CD4-positive, alpha-beta T cell treated with Interleukin-4 for 1 hour (primary cell): ENCODE measurements at regions not wholly inside any gene's neighbourhood (a gene's known extent, or its start where the extent isn't known, plus 50 kb on each side); places are given as distances from the start of the nearest gene placed in this dataset.

ENCODE experiments used
- DNase-seq, 2 donors: peaks; one replicate each; pipeline ENCODE4 v3.0.0-alpha.2; 2020 to 2022

GRCh38 chr16:64638766-64639165 lies 483.1 kb downstream of the CDH11 start:
- no peak for DNase-seq

DNA sequence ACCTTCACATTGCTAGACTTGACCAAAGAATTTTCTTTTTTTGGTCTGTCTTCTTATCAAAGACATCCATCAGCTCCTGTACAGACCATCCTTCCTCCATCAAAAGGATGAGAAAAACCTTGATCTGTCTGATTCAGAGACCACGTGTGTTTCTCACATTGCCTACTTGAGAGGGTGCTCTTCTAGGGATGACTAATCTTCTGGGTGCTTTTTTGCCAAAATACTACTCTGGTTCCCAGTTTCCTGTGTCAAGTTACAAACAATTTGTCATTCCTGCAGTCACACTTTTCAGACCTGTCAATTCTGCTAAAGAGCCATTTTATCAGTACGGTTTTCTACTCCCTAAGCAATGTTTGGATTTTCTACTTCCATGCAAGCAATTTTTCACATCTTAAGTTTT lies 492.2 kb downstream of the CDH11 start:
- DNase-seq: no peak

- DNase-seq: no peak
These were observed 494.1 kb downstream of the CDH11 start for GRCh38 chr16:64627781-64628180.

DNA sequence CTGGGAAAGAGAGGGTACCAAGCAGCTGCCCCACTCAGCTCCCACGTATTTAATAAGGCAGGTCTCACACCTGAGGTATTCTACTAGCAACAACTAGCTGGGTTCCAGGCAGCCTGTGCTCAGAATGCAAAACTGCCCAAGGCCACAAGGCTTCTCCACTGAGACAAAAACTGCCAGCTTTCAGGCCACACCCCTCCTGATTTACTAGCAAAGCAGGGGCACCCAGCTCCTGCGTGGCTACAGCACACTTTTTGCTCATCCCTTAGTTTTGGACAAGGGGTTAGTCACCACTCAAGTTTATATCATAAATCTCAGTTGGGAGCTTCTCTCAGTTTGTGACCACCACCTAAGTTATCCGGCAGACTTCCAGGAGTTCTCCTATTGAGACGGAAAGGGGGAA lies 494.6 kb downstream of the CDH11 start:
- no peak for DNase-seq

DNA sequence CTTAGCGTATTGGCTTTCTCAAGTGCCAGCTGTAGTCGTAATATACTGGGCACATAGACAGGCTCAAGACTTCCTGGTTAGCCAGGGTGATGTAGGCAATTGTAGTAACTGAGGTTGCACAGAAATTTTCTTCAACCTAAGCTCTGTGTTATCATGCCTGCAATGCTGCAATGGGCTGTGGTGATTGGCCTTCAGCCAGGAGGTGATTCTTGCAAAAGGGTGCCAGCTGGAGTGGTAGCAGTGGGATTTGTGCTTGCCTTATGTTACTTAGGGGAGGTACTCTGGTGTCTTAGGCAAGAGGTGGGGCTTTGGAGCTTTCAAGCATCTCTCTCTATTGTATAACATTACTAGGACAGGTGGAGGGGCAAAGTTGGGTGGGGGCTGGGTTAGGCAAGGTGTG lies 495.1 kb downstream of the CDH11 start:
- DNase-seq: no peak

DNA sequence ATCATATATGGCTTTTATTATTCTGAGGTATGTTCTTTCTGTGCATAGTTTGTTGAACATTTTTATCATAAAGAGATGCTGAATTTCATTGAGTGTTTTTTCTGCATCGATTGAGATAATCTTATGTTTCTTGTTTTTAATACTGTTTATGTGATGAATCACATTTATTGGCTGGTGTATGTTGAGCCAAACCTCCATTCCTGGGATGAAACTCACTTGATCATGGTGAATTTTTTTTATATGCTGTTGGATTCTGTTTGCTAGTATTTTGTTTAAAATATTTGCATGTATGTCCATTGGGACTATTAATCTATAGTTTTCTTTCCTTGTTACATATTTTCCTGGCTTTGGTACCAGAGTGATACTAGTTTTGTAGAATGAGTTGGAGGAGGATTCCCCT lies 500.2 kb downstream of the CDH11 start:
- no peak for DNase-seq

DNA sequence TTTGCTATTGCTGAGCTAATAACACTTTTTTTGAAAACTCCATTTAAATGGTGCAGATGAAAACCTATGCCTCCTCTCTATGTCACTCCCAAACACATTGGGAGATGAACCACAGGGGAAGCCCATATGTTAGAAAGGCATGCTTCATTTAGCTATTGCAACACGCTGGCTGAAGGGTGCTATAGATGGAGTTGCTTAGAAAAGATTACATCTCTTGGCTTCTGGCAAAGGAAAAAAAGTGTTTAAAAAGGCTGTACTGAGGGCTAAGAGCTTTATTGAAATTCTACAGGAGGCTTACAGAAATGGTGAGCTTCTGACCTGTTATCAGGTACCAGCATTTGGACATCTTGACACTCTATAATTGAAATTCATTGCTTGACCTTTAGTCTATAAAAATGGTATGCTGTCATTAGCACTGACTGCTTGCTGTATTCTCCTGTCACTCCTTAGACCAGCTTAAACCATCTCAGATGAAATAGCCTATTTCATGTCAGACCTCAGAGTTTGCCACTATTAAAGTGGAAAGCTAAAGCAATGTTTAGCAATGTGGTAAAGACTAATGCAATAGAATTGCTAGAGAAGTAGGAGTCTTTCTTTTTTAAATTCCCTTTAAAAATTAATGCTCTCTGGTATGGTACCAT lies 503.9 kb downstream of the CDH11 start:
- DNase-seq: no peak

DNA sequence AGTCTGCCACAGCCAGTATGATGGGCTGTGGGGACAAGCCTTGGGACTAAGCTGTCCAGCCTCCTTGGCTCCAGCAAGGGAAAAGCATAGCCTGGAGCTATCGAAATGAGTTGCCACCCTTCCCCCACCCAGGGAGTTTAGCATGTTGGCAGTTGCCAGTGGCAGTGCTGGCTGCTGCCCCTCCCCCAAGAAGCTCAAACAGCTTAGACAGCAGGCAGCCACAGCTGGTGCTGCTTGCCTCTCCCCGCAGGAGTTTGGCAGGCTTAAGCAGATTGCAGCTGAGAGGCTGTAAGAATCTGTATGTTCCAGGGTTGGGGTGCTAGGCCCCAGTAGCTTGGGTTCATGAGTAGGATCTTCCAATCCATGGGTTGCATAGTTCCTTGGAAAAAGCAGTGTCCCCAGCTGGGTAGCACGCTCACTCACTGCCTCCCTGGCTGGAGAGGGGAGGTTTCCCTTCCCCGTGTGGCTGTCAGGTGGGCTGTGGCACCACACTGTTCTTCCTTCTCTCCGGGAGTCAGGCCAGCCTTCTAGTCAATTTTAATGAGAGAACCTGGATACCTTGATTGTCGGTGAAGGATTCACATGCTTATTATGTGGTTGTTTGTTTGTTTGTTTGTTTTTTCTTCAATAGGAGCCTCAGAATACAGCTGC lies 506.1 kb downstream of the CDH11 start:
- DNase-seq: no peak

DNA sequence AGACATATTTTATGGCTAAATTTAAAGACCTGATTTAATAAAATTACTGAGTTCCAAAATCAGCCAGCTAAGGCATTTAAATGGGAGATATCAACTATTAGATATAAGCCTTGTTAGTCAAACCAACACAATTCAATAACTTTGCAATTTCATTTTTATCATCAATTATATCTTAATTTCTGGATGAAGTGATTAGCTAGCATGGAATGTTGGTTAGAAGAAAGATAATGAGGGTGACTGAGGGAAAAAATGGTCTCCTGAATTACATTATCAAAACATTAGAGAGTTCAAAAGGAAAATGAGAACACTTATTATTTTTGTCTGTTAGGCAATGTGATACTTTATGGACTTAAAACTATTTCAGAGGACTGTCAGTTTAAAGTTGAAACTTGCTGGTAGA lies 525.7 kb downstream of the CDH11 start:
- DNase-seq: no peak

DNA sequence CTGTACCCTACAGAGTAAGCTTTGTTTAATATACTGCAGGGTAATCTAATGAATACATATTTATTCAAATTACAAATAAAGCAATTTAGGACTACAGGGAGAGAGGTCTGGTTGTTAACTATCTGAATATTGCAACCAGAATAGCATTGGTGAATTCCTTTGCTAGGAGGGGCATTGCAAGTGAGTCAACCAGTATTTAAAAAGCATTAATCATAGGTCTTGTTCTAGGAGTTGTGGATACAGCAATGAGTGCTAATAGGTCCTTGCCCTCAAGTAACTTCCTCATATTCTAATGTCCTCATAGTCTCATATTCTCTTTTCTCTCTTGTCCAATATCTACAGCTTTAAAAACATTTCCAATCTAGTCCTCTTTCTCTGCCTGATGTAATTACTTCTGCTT lies 531.4 kb downstream of the CDH11 start:
- no peak for DNase-seq

GRCh38 chr16:64589836-64590235 lies 532.0 kb downstream of the CDH11 start:
- no peak for DNase-seq

DNA sequence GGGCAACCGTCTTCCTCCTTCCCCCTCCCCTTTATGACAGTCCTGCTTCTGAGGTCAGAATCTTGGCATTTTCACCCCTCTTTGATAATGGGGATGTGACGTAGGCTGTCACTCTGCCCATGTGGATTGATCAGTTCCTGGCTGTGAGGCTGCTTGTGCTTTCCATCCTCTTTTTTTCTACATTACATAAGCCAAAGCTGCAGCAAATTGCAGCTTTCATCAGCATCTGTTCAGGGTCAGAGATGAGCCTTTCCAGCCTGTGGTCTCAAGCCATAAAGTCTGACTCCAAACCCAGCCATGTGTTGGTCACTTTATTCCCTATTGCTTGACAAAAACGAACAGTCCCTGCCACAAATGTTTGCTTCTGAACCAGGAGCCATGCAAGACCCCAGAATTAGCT lies 535.1 kb downstream of the CDH11 start:
- no peak for DNase-seq

- DNase-seq: no peak
These were observed 536.5 kb downstream of the CDH11 start for GRCh38 chr16:64585367-64585766.

- DNase-seq: no peak
These were observed 541.3 kb downstream of the CDH11 start for GRCh38 chr16:64580558-64580957.

GRCh38 chr16:64579712-64580111 lies 542.2 kb downstream of the CDH11 start:
- DNase-seq: no peak

GRCh38 chr16:64545768-64546167 lies 576.1 kb downstream of the CDH11 start:
- DNase-seq: no peak

GRCh38 chr16:64544859-64545258 lies 577.0 kb downstream of the CDH11 start:
- DNase-seq: no peak

- no peak for DNase-seq
These were observed 578.4 kb downstream of the CDH11 start for GRCh38 chr16:64543441-64543840.

- no peak for DNase-seq
These were observed 578.8 kb downstream of the CDH11 start for GRCh38 chr16:64543031-64543430.

DNA sequence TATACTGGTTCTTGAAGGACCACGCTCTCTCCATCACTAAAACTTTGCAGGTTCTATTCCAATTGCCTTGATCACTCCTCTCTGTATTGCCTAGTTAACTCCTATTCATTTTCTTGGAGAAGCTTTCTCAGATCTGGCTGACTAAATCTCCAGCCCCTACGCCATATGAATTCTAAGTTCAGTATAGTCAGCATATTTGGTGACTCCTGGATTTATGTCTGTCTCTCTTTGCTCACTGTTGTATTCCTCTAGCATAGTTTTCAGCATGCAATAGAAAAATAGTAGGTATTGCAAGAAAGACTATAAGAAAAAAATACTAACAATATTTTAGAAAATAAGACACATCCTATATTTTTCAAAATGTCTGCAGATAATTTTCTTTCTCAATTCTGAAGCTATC lies 579.7 kb downstream of the CDH11 start:
- DNase-seq: no peak

- DNase-seq: no peak
These were observed 580.2 kb downstream of the CDH11 start for GRCh38 chr16:64541621-64542020.

DNA sequence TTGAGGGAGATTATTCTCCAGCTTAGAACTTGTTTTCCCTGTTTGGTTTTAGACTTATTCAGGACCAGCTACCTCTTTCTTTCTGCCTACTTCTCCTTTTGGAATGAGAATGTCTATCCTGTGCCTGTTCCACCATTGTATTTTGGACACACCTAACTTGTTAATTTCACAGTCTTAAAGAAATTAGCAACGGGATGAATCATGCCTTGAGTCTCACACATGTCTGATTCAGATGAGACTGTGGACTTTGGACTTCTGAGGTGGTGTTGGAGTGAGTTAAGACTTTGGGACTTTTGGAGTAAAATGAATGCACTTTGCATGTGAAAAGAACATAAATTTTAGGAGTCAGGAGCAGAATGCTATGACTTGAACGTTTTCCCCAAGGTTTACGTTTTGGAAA lies 581.4 kb downstream of the CDH11 start:
- no peak for DNase-seq

DNA sequence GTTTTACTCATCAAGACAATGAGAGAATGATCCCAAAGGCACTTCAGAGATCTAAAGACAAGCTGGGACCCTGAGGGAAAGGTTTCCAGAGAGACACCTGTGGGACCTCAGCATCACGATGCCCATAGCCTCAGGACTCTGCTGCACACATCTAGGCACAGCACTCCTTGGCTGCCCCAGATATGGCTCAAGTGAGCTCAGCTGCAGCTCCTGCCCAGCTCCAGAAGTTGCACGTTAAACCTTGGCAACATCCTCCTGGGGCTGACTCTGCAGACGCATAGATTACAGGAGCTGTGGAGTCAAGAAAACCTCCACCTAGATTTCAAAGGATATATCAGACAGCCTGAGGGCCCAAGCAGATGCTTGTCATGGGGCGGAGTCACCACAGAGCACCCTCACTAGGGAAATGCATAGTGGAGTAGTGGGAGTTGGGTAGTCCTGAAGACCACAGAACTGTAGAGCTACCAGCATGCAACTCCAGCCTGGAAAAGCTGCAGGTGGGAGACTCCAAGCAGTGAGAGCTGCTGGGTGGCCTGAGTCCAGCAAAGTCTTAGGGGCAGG lies 582.0 kb downstream of the CDH11 start:
- no peak for DNase-seq

DNA sequence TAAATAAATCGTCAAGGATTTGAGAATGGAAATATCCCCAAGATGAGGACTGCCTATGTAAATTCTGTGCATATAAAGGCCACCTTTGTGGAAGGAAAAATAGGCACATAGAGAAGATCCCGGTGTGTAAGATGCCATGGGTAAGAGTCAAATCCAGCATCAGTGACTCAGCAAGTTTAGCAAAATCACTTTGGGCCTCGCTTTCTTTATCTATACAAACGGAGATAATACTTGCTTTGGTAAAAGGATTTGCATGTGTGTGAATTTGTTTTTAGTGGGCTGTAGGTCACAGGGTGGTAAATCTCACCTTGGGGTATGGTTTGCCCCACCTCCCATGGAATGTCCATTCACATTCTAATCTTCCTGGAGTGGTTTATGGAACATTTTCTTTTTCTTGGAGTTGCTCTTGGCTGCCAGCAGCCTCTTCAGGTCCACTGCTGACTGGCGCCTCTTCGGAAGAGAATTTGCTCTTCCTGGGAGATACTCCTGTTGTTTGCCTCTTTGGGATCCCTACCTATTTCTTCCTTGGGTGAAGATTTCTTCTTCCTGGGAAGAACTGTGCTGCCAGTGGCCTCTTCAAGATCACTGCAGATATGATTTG lies 587.6 kb downstream of the CDH11 start:
- no peak for DNase-seq
